Occipital lobe (tissue), 1 donor: ENCODE measurements at regions not wholly inside any gene's neighbourhood (a gene's known extent, or its start where the extent isn't known, plus 50 kb on each side); places are given as distances from the start of the nearest gene placed in this dataset.

Source experiments
- DNase-seq: peaks from one replicate; lab custom pipeline; 2025; lab: John Stamatoyannopoulos, UW

DNA sequence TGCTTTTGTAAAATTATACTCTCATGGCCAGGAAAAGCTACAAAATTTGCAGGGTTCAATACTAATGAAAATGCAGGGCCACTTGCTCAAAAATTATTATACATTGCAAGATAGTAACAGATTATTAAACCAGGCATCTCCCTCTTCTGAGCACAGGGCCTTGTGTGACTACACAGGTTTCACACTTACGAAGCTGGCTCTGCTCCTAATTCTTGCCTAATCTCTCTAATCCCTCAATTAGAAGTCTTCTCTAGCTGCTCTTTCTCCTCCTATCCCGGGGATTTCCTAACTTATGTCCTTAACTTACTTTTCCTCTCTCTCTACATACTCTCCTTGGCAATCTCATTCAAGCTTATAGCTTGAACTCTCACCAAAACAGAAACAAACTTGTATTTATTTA, 168.3 kb downstream of the AREG start:
- no peak for DNase-seq

DNA sequence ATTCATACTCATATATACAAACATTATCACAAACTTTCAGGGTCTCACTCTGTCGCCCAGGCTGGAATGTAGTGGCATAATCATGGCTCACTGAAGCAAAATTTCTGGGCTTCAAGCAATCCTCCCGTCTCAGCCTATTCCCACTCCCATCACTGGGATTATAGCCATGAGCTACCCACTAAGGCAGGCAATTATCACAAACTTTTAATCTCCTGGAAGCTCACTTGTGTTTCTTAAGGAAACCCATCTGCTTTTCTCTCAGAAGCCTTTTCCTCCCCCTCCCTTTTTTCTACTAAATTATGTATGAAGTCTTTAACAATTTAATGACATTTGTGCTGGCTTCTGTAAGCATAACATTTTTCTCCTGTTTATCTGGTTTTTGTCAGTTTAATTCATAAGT, 170.5 kb downstream of the AREG start:
- no peak for DNase-seq

DNA sequence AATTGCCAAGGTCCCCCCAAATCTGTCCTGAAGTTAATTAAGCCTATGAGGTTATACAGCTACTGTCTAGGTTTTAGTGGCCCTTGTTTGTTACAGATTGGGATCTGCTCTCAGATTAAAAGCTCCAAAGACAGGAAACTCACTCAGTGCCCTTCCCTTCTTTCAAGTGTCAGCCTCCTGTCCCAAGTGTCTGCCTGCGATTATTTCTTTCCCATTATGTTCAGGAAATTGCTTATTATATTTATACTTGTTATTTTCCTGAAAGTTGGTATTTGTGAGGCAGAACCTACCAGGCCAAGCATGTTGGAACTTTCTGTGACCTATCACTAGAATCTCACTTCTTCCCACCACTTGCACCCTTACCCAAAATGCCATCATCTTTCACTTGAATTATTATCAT, 173.2 kb downstream of the AREG start:
- no peak for DNase-seq

DNA sequence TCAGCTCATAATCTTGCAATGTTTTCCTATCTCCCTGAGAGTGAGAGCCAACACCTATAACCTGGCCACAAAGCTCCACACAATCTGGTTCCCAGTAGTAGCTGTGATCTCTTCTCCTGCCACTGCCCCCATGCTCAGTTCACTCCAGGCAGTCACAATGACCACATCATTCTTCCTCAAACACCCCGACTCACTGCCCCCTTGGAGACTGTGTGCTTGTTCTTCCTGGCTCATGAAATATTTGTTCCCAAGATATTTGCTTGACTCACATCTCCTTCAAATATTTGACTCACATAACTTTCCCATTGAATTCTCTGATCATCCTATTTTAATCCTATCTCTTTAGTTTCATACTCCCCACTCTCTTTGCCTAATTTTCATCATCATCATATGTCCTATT, 173.7 kb downstream of the AREG start:
- no peak for DNase-seq

DNA sequence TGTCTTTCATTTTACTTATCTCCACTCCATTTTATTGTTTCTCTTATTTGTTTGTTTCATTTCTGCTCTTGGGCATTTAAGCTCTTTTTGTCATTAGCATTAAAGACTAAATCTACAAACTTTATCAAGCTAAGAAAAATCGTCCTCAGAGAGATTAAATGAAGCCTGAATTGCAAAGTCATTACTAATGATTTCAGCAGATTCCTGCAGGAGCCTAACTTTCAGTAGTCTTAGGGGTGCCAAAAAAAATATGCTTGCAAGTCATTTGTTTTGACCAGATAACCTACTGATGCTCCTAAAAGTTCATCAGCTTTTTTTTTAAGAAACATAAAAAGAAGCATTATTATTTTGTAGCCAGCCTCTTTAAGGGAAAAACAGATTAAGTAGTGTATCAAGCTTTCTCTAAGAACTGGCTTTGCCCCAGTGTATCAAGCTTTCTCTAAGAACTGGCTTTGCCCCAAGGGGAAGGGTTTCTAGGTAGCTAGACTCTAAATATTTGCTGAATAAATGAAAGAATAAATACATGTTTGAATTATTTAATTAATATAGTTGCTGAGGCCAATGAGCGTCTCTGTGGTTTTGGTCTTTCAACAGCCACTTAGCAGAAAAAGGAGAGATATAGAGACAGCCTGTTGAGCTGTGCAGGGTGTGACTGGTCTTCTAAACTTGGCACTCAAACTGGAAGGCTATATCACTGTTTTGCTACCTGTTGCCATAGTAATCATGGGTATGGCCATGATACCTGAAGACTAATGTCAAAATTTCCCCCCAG, 174.2 kb downstream of the BTC start:
- no peak for DNase-seq

DNA sequence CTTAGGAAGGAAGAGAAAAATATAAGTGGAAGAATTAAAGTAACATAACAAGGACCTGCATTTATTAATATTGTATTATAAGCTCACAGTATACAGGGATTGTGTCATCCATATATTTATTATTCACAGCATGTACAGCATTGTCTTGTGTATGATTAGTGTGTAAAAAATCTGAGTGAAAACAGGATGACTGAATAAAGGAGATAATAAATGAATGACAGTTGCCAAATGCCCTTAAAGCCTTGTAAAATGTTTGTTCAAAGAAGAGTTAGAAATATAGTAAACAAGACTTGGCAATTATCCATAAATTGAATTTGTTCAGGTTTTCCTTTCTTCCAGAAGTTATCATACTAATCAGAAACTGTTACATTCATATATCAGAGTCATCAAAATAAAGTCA, 172.7 kb downstream of the BTC start:
- no peak for DNase-seq

DNA sequence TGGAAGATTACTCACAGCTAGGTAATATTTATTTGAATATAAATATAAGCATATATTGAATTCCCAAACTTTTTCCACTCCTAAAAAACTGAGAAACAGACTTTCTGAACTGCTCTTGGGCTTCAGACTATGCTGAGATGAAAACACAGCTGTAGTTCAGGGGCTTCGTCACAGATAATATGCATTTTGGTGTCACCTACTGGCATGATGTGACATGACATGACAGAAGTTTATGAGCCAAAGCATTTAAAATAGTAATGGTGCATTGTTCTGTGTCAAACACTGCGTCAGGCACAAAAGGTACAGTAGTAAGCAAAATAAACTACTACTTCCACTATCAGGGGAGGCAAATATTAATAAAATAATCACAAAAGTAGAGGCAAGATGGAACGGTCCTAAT, 171.3 kb downstream of the BTC start:
- no peak for DNase-seq

DNA sequence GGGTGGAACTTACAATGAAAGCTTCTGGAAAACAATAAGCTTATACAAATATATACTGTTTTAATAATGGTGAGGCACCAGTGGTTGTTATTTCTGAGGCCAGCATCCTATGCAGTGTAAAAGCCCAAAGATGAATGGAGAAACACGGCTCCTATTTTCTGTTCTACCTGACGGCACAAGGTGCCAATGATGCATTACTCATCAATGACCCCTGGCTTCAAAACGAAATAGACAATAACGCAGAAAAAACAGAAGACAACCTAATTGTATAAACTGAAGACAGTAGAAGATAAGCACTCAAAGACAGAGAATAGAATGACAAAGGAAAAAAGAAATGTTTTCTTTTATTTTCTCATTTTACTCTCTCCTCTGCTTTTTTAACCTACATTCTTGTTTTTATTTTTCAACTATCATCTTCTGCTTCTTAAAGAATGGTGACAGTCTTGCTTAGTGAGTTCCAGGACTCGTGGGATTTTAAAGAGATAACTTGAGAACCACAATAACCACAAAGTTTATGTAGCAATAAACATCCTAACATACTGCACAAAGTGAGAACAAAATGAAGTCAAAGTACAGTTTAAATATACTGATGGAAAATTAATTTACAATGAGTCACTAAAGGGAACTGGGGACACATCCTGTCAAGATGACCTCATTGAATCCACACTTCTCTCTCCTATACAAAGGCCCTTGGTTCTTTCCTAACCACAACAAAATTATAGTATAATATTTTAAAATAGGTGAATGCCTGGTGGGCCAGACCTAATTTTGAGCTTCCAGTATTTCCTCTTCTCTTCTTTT, 169.8 kb downstream of the BTC start:
- DNase-seq: no peak

DNA sequence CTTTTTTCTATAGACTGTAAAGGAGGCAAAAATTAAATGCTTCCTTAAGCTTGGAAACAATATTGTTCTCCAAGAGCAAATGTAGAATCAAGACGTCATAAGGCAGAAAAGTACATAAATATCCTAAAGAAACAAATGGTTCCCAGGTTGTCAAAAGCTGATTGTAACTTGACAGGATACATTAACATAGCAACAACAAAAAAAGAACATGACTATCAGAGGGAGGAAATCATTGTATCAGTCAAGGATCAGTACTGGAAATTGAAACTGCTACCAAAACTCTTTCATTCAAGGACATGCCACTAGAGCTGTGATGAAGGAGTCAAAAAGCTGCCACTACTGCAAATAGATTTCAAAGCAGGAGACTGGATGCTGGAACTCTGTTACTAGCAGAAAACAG, 168.3 kb downstream of the BTC start:
- no peak for DNase-seq

DNA sequence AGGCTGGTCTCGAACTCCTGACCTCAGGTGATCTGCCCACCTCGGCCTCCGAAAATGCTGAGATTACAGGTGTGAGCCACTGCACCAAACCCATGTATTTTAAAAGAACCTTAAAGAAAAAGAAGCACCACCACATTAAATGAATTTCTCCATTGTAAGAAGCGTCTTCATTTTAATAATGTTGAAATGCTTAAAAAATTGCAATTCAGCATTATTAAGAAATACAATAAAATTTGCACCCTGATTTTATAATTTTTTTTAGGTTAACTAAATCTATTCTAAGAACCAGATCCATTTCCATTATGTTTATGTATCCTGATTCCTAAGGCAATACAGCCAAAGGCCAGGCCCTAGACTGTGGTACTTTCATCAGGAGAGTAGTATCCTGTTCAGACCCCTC, 167.2 kb downstream of the BTC start:
- DNase-seq: no peak

DNA sequence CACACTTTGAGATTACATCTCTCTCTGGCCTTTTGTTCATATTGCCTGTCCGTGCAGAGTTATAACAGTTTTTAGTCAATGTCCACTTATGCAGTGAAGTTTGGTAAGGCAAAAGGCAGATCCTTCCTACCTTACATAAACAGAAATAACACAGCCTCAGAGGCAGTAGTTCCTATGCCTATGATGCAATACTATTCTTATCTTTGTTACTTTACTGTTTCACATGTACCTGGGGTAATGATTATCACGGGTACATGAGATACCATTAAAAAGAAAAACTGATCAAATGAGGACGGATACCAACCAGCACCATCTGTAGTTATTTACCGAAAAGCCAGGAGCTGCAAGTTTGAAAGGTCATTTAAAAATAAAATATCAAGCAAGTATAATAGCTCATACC, 166.8 kb downstream of the BTC start:
- DNase-seq: no peak

DNA sequence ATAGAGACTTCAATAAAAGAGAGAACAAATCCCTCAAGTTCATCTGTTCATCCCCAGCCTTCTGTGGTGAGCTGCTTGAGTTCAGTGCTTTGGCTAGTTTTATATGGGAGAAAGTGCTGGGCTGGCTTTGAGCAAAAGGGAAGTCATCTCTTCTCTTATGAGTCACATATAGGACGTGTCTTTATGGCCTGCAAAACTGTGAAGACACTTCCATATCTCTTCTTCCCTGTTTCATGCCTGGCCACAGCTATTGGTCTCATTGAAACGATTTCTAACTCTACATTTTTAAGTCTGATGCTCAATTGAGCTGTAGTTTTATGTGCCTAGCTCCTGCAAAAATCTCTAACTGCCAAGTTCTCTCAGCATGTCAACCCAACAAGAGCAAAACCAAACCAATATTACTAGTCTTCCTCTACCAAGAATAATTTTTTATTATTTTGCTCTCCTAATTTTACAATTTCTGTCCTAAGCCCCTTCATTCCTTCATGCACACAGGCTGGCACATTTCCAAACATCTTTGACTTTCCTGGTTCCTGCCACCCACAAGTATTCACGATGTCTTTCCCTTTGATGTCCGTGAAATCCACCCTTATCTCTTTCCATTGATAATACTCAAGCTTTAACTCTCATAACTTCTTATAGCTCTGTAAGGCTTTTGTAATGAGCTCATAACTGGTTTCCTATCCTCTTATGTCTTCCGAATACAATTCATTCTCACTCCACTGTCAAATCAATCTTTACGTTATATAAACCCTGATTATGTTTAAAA, 165.3 kb downstream of the BTC start:
- no peak for DNase-seq

DNA sequence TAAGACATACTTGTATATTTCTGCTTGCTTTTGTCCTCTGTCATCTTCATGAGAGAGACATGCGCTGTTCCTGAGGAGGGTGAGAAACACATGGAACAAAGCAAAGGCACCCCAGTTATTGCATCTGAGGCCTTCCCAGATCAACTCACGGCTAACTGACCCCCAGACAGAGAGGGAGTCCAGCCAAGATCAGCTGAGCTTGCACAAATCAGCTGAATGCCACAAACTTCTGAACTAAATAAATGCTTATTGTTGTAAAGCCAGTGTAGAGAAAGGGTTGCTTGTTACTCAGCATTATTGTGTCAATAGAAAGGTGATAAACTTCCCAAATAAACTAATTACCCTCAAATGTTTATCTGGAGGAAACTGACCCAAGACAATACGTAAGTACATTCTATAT, 163.8 kb downstream of the BTC start:
- no peak for DNase-seq

DNA sequence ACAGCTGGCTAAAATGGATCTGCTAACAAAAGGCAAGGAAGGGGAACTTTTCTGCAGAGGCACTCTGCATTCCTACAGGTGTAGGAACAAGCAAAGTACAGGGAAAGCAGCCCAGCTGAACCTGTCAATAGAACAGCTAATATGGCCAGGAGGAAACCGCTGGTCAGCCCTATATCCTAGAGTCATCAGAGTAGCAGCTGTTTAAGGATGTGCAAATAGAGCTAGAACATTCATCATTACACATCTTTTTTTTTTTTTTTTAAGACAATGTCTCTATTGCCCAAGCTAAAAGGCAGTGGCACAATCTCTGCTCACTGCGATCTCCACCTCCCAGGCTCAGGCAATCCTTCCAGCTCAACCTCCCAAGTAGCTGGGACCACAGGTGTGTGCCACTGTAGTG, 163.0 kb downstream of the BTC start:
- no peak for DNase-seq

DNA sequence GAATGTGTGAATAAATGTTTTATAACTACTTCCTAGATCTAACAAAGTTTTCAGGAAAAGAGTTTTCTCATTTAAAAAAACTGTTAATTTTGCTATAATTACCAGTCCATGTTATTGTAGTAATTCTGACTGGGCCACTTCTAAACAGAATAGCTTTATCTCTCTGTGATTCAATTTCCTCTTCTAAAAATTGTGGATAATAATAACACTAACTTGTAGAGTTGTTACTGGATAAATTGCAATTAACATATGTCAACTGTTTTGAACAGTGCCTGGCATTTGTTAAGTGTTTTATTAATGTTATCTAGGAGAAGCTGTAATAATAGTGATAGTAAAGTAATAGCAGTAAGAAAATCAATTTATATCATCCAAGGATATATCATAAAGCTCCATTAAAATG, 162.3 kb downstream of the BTC start:
- DNase-seq: no peak

DNA sequence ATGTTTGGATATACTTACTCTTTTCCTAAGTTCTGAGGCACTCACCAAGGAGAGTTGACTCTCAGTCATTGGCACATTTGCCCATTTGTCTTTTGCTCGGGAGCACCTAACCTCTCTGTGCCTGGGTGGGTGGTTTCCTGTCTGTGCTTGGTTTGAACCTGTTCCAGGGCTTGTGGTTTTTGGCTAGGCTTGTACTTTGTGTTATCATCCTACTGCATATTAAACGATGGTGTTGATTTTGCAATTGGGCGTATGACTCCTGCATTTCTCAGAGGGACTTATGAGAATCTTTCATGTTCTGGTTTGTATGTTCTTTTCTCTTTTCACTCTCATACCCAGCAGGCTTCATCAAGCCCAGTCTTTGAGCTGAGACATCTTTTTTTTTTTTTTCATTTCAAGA, 161.7 kb downstream of the BTC start:
- no peak for DNase-seq

DNA sequence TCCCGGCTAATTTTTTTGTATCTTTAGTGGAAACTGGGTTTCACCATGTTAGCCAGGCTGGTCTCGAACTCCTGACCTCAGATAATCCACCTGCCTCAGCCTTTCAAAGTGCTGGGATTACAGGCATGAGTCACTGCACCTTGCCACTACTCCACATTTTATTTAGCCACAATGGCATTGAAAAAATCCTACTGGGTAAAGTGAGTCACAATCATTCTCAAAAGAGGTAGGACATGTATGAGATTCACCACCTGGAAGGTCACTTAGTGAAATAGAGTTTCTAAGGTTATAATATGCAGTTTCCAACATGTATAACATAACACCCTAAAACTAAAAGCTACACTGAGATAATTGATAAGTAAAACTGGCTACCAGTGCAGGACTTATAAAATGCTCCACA, 159.2 kb downstream of the BTC start:
- DNase-seq: no peak

DNA sequence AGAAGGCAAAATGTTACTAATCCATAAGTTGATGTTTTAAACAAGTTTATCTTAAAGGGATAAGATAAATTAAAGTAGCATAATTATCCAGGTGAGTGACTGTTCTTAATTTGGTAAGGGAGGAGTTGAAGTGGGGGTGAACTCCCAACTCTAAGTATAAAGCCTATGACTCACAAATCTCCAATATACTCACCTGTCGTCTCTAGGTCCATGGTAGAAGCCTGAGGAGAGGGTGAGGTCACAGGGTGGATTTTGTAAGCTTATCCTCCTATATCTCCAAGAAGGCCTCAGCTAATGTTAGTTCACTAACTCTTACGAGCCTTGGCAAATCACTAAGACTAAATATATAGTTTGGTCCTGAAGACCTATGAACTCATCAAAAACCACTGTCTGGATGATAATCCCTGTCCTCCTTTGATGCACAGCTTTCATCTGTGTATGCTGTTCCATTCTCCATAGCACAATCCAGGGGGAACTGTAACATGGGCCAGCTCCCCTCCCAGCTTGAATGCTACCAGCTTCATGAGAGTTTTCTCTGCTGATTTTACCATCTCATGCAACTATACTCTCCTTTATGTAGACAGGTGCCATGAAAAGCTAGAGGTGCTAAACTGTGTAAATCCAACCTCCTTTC, 158.7 kb downstream of the BTC start:
- no peak for DNase-seq

DNA sequence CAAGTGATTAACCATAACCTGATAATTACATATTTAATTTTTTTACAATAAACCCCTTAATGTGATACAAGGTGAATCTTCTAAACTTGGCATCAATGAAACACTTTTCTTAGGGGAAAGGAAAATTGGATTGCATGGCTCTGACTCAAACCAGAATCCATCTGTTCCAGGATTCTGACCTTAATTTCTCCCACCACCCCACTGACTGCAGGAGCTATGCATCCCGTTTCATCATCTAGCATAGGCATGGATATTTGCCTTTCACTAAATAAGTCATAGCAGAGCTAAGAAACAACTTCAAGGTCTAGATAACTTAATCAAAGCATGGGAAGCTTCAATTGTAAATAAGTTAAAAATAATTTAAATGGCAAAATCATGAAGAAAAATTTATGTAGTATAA, 156.3 kb downstream of the BTC start:
- DNase-seq: no peak

DNA sequence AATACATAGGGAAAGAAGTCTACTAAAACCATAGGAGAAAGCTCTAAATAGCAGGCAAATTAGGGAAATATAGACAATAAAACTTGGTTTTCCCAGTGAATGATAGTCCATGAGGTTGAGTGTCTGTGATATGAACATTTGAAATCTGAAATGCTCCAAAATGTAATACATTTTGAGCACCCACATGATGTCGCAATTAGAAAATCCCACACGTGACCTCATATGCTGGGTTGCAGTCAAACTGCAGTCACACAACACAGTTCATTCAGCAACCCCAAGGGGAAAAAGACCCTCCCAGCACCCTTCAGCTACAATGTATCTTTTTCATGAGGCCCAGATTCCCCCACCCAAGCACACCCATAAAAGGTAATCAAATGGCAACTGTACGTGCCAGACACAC, 155.6 kb downstream of the BTC start:
- DNase-seq: no peak

DNA sequence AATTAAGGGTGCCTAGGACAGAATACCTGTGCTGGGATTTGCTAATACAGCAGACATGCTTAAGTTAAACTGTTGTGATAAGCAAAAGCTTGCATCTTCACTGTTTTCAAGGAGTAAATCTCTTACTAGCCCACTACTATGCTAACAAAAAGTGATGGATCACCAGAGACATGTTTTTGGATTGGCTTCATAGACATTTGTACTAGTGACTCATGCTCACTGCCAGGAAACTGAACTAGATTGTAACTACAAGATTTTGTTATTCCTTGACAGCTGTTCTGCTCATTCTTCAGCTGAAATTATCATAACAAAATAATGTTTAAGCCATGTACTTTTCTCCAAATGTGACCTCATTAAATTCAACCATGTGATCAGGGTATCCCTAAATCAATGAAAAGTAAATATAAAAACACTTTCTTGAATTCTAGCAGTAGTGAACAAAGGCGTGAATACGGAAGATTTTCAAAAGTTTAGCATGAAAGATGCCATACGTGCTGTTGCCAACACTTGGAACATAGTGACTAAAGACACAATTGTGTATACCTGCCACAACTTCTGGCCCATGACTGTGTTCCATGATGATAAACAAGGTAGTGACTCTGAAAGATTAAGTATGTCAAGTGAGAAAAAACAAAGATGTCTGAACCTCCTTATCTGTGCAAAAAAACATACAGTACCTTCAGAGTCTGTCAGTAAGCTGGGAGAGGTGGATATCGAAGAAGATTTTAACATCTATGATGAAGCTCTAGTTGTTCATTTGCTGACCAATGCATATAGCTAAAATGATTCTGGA, 154.0 kb downstream of the BTC start:
- no peak for DNase-seq
